Activated CD4-positive, alpha-beta T cell treated with anti-CD3 and anti-CD28 coated beads, Interleukin-2, amount 10 ng/mL, durations not matched to agents 24 days and 14 days (primary cell): ENCODE measurements at regions not wholly inside any gene's neighbourhood (a gene's known extent, or its start where the extent isn't known, plus 50 kb on each side); places are given as distances from the start of the nearest gene placed in this dataset.

Experiments used
- DNase-seq: peaks from one replicate; pipeline ENCODE4 v3.0.0; 2022
- H3K27ac Mint-ChIP-seq: one replicate; pipeline ENCODE4 v1.8.0; 2022; ENCODE audit warnings: mild to moderate bottlenecking, mixed read lengths
- H3K27me3 Mint-ChIP-seq: one replicate; pipeline ENCODE4 v1.8.0; 2022; ENCODE audit warnings: mixed read lengths
- H3K36me3 Mint-ChIP-seq: one replicate; pipeline ENCODE4 v1.8.0; 2022; ENCODE audit warnings: low read depth, mild to moderate bottlenecking, mixed read lengths
- H3K4me1 Mint-ChIP-seq: one replicate; pipeline ENCODE4 v1.8.0; 2021; ENCODE audit warnings: mixed read lengths
- H3K4me3 Mint-ChIP-seq: one replicate; pipeline ENCODE4 v1.8.0; 2022; ENCODE audit warnings: mild to moderate bottlenecking, moderate library complexity, mixed read lengths
- H3K9me3 Mint-ChIP-seq: one replicate; pipeline ENCODE4 v1.8.0; 2021; ENCODE audit warnings: mixed read lengths
- intact Hi-C: fragments of 100-400 bp; cut with micrococcal nuclease; formaldehyde crosslinking; loops from one replicate; pipeline ENCODE4 v1.15.1; 2023

GRCh38 chr2:226121046-226121738 lies 678.4 kb downstream of the IRS1 start:
- DNase-seq, result no peak
- Mint-ChIP-seq H3K9me3 (no peaks in the 10 kb centered on the region), H3K36me3 (no peaks in the 10 kb centered on the region), H3K4me3 (no peak overlapping the region), H3K4me1 (no peaks in the 10 kb centered on the region), H3K27me3 (no peaks in the 10 kb centered on the region), H3K27ac (no peak overlapping the region)
- intact Hi-C loops, result no loop called here

DNA sequence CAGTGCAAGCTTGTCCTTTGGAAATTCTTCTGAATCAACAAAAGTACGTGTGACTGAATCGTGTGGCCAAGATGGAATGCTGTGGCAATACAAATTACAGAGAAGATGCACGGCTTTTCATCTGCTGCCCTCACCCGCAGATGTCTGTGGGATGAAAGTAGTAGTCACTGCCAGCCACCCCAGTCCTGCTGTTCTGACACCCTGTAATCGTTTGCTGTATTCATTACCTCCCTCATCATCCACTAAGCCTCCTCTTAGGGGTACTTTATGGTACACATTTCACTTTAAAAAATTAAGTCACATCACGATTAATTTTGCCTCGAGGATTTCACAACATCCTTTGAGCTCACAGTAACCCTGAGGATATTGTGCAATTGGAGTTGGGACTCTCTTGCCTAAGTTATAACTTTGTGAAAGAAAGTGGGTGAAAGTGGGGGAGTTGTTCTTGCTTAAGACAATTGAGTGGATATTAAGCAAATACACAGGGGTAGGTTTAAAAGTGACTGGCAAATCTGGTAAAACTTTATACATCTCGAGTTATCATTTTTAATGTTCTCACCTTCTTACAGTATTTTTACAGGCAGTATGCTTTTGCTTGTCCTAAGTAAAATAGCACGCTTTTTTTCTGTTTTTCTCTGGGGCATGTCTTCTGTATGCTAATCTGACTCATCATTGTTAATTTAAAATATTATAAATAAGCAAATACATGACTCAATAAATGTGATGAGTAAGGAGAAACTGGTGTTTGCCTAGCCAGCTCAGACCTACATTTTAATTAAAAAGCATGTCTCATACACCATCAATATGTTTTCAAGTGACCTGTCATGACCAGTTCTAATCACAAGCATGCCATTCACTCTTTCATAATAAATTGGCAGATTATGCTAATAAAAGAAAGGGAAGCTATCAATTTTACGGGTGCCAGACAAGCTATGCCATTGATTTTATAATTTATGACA lies 680.9 kb downstream of the IRS1 start:
- Mint-ChIP-seq H3K9me3 (no peaks in the 10 kb centered on the region), H3K4me1 (no peaks in the 10 kb centered on the region), H3K27ac (no peak overlapping the region), H3K4me3 (no peak overlapping the region), H3K27me3 (no peaks in the 10 kb centered on the region), H3K36me3 (no peaks in the 10 kb centered on the region)
- no peak for DNase-seq
- intact Hi-C loops, result no loop called here

DNA sequence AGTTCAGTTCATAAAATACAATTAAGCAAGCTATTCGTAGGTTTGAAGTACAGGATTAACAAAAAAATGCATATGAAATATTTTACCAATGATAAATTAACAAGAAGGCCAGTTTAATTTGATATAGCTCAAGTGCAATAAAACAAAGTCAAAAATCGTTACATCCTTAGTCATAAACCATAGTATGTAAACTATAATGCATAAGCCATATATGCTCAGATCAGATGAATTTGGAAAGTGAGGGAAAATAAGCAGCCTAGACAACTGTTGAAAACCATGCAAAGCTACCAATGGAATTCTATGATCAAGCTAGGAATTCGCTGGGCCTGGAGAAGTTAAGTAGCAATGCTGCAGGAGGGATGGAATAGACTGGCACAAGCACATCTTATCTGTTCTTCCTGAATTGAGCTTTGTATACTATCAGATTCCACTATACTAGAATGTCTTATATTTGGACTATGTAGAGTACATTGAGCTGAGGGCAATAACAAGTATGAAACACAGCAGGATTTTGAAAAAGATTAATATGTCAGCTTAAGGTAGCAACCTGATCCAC lies 682.0 kb downstream of the IRS1 start:
- Mint-ChIP-seq H3K4me3 (no peak overlapping the region), H3K36me3 (no peaks in the 10 kb centered on the region), H3K9me3 (no peaks in the 10 kb centered on the region), H3K4me1 (no peaks in the 10 kb centered on the region), H3K27me3 (no peaks in the 10 kb centered on the region), H3K27ac (no peak overlapping the region)
- intact Hi-C loops, result no loop called here
- DNase-seq, result no peak

- Mint-ChIP-seq H3K36me3 (no peaks in the 10 kb centered on the region), H3K4me1 (no peaks in the 10 kb centered on the region), H3K27ac (no peak overlapping the region), H3K4me3 (no peak overlapping the region), H3K9me3 (no peaks in the 10 kb centered on the region), H3K27me3 (no peaks in the 10 kb centered on the region)
- DNase-seq, result no peak
- intact Hi-C loops, result no loop called here
Measured at GRCh38 chr2:226116346-226116745, 683.3 kb downstream of the IRS1 start.

DNA sequence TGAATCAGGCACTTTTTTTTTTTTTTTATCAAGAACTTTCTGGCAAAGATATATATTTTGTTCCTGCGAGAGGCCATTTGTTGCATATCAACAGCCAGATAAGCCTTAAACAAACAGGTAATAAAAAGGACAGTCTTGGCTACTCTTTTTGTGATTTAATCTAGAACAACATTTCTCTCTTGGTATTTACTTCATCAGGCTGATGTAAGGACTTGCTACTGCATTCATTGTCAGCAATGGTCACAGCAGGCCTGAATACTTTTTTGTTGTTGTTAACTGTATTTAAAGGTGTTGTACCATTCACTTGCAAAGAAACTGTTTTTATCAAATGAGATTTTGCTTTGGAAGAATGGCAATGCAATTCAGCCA lies 683.8 kb downstream of the IRS1 start:
- Mint-ChIP-seq H3K4me1 (no peaks in the 10 kb centered on the region), H3K36me3 (no peaks in the 10 kb centered on the region), H3K4me3 (no peak overlapping the region), H3K27me3 (no peaks in the 10 kb centered on the region), H3K9me3 (no peaks in the 10 kb centered on the region), H3K27ac (no peak overlapping the region)
- intact Hi-C loops, result no loop called here
- no peak for DNase-seq

- Mint-ChIP-seq H3K4me1 (no peaks in the 10 kb centered on the region), H3K4me3 (no peak overlapping the region), H3K27ac (no peak overlapping the region), H3K27me3 (no peaks in the 10 kb centered on the region), H3K9me3 (no peaks in the 10 kb centered on the region), H3K36me3 (no peaks in the 10 kb centered on the region)
- DNase-seq, result no peak
- intact Hi-C loops, result no loop called here
Measured at GRCh38 chr2:226115102-226115831, 684.4 kb downstream of the IRS1 start.

GRCh38 chr2:226114436-226114835 lies 685.2 kb downstream of the IRS1 start:
- Mint-ChIP-seq H3K36me3 (no peaks in the 10 kb centered on the region), H3K27ac (no peak overlapping the region), H3K27me3 (no peaks in the 10 kb centered on the region), H3K9me3 (no peaks in the 10 kb centered on the region), H3K4me3 (no peak overlapping the region), H3K4me1 (no peaks in the 10 kb centered on the region)
- DNase-seq, result no peak
- intact Hi-C loops, result no loop called here

GRCh38 chr2:226098861-226099745 lies 699.6 kb downstream of the NYAP2 start:
- Mint-ChIP-seq H3K27ac (no peak overlapping the region), H3K27me3 (no peaks in the 10 kb centered on the region), H3K4me3 (no peak overlapping the region), H3K9me3 (no peaks in the 10 kb centered on the region), H3K4me1 (no peaks in the 10 kb centered on the region), H3K36me3 (no peaks in the 10 kb centered on the region)
- no peak for DNase-seq
- intact Hi-C loops, result no loop called here

DNA sequence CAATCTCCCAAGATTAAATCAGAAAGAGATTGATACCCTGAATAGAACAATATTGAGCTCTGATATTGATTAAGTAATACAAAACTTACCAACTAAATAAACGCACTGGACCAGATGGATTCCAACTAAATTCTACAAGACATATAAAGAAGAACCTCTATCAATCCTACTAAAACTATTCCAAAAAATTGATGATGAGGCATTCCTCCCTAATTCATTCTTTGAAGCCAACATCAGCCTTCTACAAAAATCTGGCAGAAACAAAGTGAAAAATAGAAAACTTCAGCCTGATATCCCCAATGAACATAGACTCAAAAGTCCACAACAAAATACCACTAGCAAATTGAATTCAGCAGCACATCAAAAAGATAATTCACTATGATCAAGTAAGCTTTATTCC lies 695.5 kb downstream of the NYAP2 start:
- H3K27me3 Mint-ChIP-seq, result no peaks in the 10 kb centered on the region
- no peak for DNase-seq
- no peaks in the 10 kb centered on the region for H3K9me3 Mint-ChIP-seq
- H3K4me1 Mint-ChIP-seq, result no peaks in the 10 kb centered on the region
- H3K36me3 Mint-ChIP-seq, result no peaks in the 10 kb centered on the region
- H3K4me3 Mint-ChIP-seq, result no peak overlapping the region
- no peak overlapping the region for H3K27ac Mint-ChIP-seq
- intact Hi-C loops, result no loop called here

DNA sequence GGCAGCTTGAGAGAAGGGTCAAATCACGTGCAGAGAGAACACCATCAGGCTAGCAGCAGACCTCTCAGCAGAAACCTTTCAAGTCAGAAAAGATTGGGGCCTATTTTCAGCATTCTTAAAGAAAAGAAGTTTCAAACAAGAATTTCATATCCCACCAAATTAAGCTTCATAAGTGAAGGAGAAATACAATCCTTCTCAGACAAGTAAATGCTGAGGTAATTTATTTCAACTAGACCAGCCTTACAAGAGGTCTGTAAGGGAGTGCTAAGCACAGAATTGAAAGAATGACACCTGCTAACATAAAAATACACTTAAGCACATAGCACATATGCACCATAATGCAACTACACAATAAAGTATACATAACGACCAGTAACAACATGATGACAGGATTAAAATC lies 693.9 kb downstream of the NYAP2 start:
- DNase-seq, result no peak
- Mint-ChIP-seq H3K4me1 (no peaks in the 10 kb centered on the region), H3K9me3 (no peaks in the 10 kb centered on the region), H3K36me3 (no peaks in the 10 kb centered on the region), H3K27ac (no peak overlapping the region), H3K27me3 (no peaks in the 10 kb centered on the region), H3K4me3 (no peak overlapping the region)
- intact Hi-C loops, result no loop called here

DNA sequence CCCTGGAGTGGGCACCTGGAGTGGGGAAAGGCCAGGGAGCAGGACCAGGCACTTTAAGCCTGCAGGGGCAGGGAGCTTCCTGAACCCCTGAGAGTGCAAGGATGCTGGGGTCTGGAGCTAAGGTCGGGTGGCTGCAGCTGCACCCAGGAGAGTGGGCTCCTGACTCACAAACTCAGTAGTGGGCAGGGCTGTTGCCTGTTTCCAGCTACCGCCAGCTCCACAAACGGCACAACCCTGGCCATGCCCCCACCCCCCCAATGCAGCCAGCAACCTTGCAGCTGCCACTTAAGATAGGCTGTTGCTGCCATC lies 688.8 kb downstream of the NYAP2 start:
- DNase-seq, result no peak
- Mint-ChIP-seq H3K9me3 (no peaks in the 10 kb centered on the region), H3K4me1 (no peaks in the 10 kb centered on the region), H3K36me3 (no peaks in the 10 kb centered on the region), H3K27me3 (no peaks in the 10 kb centered on the region), H3K4me3 (no peak overlapping the region), H3K27ac (no peak overlapping the region)
- intact Hi-C loops, result no loop called here

DNA sequence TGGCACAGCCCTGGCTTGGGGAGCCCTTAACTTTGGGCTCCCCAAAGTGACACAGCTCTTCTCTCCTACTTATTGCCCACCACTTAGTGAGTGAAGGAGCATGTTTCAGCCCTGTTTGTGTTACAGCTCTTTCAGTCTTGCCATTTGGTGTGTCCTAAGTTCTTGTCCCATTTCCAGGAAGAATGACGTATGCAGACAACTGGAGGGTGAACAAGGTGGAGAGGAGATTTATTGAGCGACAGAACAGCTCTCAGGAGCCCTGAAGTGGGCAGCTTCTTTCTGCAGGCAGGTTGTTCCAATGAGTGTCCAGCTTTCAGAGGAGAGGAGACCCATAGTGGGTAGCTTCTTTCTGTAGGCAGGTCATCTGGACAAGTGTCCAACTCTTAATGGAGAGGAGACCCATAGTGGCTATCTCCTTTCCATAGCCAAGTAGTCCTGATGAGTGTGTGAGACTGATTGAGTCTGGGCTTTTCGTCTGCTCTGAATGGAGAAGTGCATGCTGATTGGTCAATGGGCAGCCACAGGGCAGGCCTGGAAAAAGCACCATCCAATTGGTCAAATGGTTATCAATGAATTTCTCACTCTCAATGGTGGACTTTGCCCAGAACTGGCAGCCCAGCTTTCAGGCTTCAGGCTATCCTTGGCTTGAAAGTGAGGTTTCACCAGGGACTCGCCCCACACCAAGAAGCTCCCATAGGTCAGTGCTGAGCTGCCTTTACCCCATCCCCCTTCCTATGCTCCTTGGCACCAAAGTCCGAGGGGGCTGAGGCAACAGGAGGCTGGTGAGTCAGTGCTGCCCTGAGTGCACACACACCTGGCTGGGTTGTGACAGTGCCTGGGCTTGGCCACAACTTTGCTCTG lies 688.2 kb downstream of the NYAP2 start:
- H3K27ac Mint-ChIP-seq, result no peak overlapping the region
- H3K9me3 Mint-ChIP-seq, result no peaks in the 10 kb centered on the region
- intact Hi-C loops, result no loop called here
- no peak for DNase-seq
- no peak overlapping the region for H3K4me3 Mint-ChIP-seq
- H3K27me3 Mint-ChIP-seq, result no peaks in the 10 kb centered on the region
- H3K36me3 Mint-ChIP-seq, result no peaks in the 10 kb centered on the region
- H3K4me1 Mint-ChIP-seq, result no peaks in the 10 kb centered on the region

DNA sequence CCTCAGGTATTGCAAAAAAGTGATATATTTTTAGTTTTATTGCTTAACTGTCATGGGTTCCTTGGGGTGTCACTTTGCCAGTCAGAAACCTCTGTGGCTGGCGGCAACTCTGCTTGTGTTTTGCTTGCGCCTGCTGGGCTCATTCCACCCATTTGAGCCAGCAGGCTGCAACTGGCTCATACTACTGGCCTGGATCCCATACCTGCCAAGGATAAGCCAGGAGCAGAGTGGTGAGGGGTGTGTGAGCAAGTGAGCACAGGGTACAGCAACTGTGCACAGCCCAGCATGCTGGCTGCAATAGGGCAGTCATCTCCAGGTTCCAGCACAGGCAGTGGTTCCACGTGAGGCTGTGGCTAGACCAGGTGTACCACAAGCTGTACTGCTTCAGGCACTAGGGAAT lies 687.5 kb downstream of the NYAP2 start:
- H3K4me1 Mint-ChIP-seq, result no peaks in the 10 kb centered on the region
- no peak for DNase-seq
- no peak overlapping the region for H3K27ac Mint-ChIP-seq
- no peak overlapping the region for H3K4me3 Mint-ChIP-seq
- H3K27me3 Mint-ChIP-seq, result no peaks in the 10 kb centered on the region
- no peaks in the 10 kb centered on the region for H3K36me3 Mint-ChIP-seq
- H3K9me3 Mint-ChIP-seq, result no peaks in the 10 kb centered on the region
- intact Hi-C loops, result no loop called here
